ENCODE measurements at regions not wholly inside any gene's neighbourhood (a gene's known extent, or its start where the extent isn't known, plus 50 kb on each side); places are given as distances from the start of the nearest gene placed in this dataset.
"Not testable (repeated sequence)": the region's sequence is repeated elsewhere in the genome, so short reads cannot be mapped to it uniquely, and the experiment has no call there.

GRCh38 chr12:47410383-47410782 lies 295.4 kb downstream of the RPAP3 start:
- Histone ChIP-seq H3K4me3 (no peak overlapping the region), H3K4me1 (no peaks in the 10 kb centered on the region), H3K36me3 (no peaks in the 10 kb centered on the region), H3K9me3 (no peaks in the 10 kb centered on the region), H3K27me3 (no peaks in the 10 kb centered on the region), H3K27ac (no peak overlapping the region)
- no peak for DNase-seq (ENCODE audit: low spot score in 2 of 2)
- TF ChIP-seq POLR2AphosphoS5 (IDR thresholded peaks at IDR 0.05) (no peak), EP300 (IDR thresholded peaks at IDR 0.05) (no peak), POLR2A (IDR thresholded peaks at IDR 0.05) (no peak)
- TF ChIP-seq, protein P1, sequence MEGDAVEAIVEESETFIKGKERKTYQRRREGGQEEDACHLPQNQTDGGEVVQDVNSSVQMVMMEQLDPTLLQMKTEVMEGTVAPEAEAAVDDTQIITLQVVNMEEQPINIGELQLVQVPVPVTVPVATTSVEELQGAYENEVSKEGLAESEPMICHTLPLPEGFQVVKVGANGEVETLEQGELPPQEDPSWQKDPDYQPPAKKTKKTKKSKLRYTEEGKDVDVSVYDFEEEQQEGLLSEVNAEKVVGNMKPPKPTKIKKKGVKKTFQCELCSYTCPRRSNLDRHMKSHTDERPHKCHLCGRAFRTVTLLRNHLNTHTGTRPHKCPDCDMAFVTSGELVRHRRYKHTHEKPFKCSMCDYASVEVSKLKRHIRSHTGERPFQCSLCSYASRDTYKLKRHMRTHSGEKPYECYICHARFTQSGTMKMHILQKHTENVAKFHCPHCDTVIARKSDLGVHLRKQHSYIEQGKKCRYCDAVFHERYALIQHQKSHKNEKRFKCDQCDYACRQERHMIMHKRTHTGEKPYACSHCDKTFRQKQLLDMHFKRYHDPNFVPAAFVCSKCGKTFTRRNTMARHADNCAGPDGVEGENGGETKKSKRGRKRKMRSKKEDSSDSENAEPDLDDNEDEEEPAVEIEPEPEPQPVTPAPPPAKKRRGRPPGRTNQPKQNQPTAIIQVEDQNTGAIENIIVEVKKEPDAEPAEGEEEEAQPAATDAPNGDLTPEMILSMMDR (IDR thresholded peaks at IDR 0.05): no peak

GRCh38 chr12:47409310-47409987 lies 296.4 kb downstream of the RPAP3 start:
- no peak overlapping the region for H3K27ac ChIP-seq
- WGBS: 84% methylated on average over 4 of the region's 4 CpGs
- H3K4me3 ChIP-seq: no peak overlapping the region
- H3K4me1 ChIP-seq: no peaks in the 10 kb centered on the region
- H3K9me3 ChIP-seq: no peaks in the 10 kb centered on the region
- no peak for DNase-seq (ENCODE audit: low spot score in 2 of 2)
- no peaks in the 10 kb centered on the region for H3K36me3 ChIP-seq
- TF ChIP-seq POLR2AphosphoS5 (IDR thresholded peaks at IDR 0.05) (no peak), EP300 (IDR thresholded peaks at IDR 0.05) (no peak), POLR2A (IDR thresholded peaks at IDR 0.05) (no peak)
- TF ChIP-seq, protein P1 (IDR thresholded peaks at IDR 0.05): no peak
- no peaks in the 10 kb centered on the region for H3K27me3 ChIP-seq

- TF ChIP-seq EP300 (IDR thresholded peaks at IDR 0.05) (no peak), POLR2A (IDR thresholded peaks at IDR 0.05) (no peak), POLR2AphosphoS5 (IDR thresholded peaks at IDR 0.05) (no peak)
- TF ChIP-seq, protein P1 (IDR thresholded peaks at IDR 0.05): peak in 1 of 2 donors; percentile 7
- 69% methylated on average over 2 of the region's 2 CpGs for WGBS
- Histone ChIP-seq H3K4me1 (no peaks in the 10 kb centered on the region), H3K27me3 (no peaks in the 10 kb centered on the region), H3K4me3 (no peak overlapping the region), H3K36me3 (no peaks in the 10 kb centered on the region), H3K27ac (no peak overlapping the region), H3K9me3 (no peaks in the 10 kb centered on the region)
- DNase-seq (ENCODE audit: low spot score in 2 of 2): no peak
Observed at GRCh38 chr12:47408171-47408871, 297.5 kb downstream of the RPAP3 start.

DNA sequence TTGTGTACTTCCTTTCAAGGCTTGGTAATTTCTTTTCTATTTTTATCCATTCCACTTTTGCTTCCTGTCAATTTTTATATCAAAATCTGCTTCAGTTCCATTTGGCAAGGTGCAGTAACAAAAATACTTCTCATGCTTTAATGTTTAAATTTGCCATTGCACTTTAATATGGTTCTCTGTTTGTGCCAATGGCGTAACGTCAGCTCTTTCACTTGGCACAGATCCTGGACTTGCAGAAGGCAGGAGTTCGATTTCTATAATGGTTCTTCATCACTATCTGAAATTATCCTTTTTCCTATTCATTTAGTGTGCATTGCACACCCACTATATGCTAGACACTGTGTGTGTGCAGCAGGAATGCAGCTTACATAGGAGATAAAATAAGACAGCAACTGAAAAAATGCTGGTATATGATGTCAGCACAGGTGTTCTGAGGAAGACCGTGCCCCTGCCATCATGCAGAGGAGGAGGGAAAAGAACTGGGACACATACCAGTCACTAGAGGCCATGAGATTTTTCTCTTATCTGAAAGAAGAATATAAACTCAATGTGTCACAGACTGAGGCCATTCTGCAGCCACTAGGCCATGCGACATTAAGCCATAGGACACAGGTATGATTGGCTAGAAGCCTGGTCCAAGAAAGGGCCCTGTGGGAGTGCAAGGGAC lies 298.2 kb downstream of the RPAP3 start:
- Histone ChIP-seq H3K36me3 (no peaks in the 10 kb centered on the region), H3K27ac (no peak overlapping the region), H3K9me3 (no peaks in the 10 kb centered on the region), H3K4me3 (no peak overlapping the region), H3K27me3 (no peaks in the 10 kb centered on the region), H3K4me1 (no peaks in the 10 kb centered on the region)
- DNase-seq (ENCODE audit: low spot score in 2 of 2): no peak
- WGBS: 47% methylated on average over 5 of the region's 5 CpGs
- no peak for TF ChIP-seq POLR2AphosphoS5 (IDR thresholded peaks at IDR 0.05)
- no peak for TF ChIP-seq EP300 (IDR thresholded peaks at IDR 0.05)
- TF ChIP-seq, protein P1 (IDR thresholded peaks at IDR 0.05): no peak
- no peak for TF ChIP-seq POLR2A (IDR thresholded peaks at IDR 0.05)

DNA sequence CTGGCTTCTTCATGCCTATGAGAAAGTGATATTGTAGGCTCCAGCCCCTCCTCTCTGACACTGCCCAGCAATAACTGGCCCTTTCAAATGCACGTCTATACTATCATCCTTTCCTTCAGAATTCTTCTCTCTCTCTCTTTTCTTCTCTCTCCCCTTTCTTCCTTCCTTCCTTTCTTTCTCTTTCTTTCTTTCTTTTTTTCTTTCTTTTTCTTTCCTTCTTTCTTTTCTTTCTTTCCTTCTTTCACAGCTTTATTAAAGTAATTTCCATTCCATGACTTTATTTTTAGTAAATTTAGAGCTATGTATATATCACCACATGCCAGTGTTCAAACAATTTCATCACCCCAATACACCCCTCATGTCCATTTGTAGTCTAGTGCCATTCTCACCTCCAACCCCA lies 302.1 kb downstream of the RPAP3 start:
- Histone ChIP-seq H3K27me3 (no peaks in the 10 kb centered on the region), H3K36me3 (no peaks in the 10 kb centered on the region), H3K9me3 (no peaks in the 10 kb centered on the region), H3K4me3 (no peak overlapping the region), H3K4me1 (no peaks in the 10 kb centered on the region), H3K27ac (no peak overlapping the region)
- DNase-seq (ENCODE audit: low spot score in 2 of 2): no peak
- TF ChIP-seq POLR2AphosphoS5 (IDR thresholded peaks at IDR 0.05): no peak
- no peak for TF ChIP-seq POLR2A (IDR thresholded peaks at IDR 0.05)
- TF ChIP-seq, protein P1 (IDR thresholded peaks at IDR 0.05): no peak
- TF ChIP-seq EP300 (IDR thresholded peaks at IDR 0.05): no peak
- 90% methylated on average over 1 of the region's 1 CpG for WGBS

DNA sequence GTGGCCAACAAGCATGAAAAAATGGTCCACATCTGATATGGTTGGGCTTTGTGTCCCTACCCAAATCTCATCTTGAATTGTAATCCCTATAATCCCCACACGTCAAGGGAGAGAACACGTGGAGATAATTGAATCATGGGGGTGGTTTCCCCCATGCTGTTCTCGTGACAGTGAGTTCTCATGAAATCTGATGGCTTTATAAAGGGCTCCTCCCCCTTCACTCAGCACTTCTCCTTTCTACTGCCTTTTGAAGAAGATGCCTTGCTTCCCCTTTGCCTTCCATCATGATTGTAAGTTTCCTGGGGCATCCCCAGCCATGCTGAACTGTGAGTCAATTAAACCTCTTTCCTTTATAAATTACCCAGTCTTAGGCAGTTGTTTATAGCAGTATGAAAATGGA lies 304.6 kb downstream of the RPAP3 start:
- H3K9me3 ChIP-seq: not testable (repeated sequence)

More for the DNA sequence above, 304.6 kb downstream of the RPAP3 start:
- H3K4me1 ChIP-seq; H3K27me3 ChIP-seq; DNase-seq (ENCODE audit: low spot score in 2 of 2); H3K4me3 ChIP-seq; H3K27ac ChIP-seq; H3K36me3 ChIP-seq: not testable (repeated sequence)
- 51% methylated on average over 3 of the region's 3 CpGs for WGBS

All from suprapubic skin (tissue), 4 donors.